ENCODE measurements at regions not wholly inside any gene's neighbourhood (a gene's known extent, or its start where the extent isn't known, plus 50 kb on each side); places are given as distances from the start of the nearest gene placed in this dataset.

GRCh38 chr21:35938446-35938845 is 121.9 kb downstream of the SETD4 start:
- no peak for TF ChIP-seq CTCF (IDR thresholded peaks at IDR 0.05)
- TF ChIP-seq POLR2A (IDR thresholded peaks at IDR 0.05), result no peak

All from thyroid gland (tissue), 4 donors.